GM19025 (cell line): ENCODE measurements at regions not wholly inside any gene's neighbourhood (a gene's known extent, or its start where the extent isn't known, plus 50 kb on each side); places are given as distances from the start of the nearest gene placed in this dataset.

Source experiments
- ATAC-seq: cut with Tn5 transposase; IDR thresholded peaks from one replicate; pipeline ENCODE4 v1.9.1; 2021; ENCODE audit warnings: mild to moderate bottlenecking, low read depth, moderate library complexity; ENCODE audit not compliant: unreplicated experiment

- ATAC-seq, result no peak
Observed at GRCh38 chr3:124513610-124513997, 216.6 kb upstream of the UMPS start.

- no peak for ATAC-seq
Observed at GRCh38 chr3:124514683-124515082, 215.6 kb upstream of the UMPS start.

DNA sequence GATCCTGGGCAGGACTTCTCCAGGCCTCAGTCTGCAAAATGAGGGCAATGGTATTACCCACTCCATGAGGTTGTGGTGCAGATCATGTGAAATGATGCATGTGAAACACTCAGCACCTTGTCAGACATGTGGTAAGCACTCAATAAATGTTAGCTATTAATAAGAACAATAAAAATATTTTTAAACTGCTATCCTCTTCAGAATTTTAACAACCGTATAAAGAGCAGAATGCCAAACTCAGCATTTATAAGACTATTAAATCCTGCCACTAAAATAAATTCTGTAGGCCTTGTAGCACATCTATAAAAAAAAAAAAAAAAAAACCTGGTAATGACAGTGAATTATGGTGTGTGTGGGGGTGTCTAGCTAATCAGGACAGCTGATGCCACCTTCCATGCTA lies 213.9 kb upstream of the UMPS start:
- no peak for ATAC-seq

GRCh38 chr3:124517306-124517705 lies 212.9 kb upstream of the UMPS start:
- ATAC-seq, result no peak

GRCh38 chr3:124518350-124518749 lies 211.9 kb upstream of the UMPS start:
- no peak for ATAC-seq

GRCh38 chr3:124519591-124520194 lies 210.6 kb upstream of the UMPS start:
- no peak for ATAC-seq

DNA sequence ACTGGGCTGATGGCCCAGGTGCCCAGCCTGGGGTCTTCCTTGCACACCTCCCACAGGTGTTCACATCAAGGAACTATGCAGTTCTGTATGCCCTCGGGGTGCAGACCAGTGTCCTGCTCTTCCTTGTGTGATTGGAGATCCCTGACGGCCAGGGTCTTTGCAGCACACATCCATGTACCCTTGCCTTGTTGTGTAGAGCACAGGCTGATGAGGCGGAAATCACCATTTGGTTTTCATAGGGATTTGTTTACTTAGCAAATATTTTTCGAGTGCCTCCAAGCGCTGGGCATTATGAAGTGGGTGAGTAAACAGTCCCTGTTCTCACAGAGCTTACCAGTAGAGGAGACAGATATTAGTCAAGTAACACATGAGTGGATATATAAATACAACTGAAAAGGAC lies 209.3 kb upstream of the UMPS start:
- ATAC-seq, result no peak

DNA sequence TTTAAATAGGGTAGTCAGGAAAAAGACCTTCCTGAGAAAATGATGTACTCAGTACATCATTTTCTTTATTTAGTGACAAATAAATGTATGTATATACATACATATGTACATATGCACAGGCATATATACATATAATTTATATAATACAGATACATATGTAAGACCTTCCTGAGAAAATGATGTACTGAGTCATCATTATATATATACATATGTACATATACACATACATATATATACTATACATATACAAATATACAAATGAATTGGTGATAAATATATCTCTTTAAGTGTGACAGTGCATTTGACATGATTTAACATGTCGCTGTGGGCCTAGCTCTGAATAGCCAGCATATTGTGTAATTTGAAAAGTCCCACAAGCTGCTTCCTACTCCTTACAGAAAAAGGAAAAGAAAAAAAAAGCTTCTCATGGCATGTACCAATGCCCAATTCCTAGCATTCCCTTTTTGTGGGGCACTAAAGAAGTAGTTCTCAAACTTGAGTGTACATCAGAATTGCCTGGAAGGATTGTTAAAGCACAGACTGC lies 208.1 kb upstream of the UMPS start:
- no peak for ATAC-seq

- ATAC-seq, result no peak
Observed at GRCh38 chr3:124526601-124527000, 203.7 kb upstream of the UMPS start.

DNA sequence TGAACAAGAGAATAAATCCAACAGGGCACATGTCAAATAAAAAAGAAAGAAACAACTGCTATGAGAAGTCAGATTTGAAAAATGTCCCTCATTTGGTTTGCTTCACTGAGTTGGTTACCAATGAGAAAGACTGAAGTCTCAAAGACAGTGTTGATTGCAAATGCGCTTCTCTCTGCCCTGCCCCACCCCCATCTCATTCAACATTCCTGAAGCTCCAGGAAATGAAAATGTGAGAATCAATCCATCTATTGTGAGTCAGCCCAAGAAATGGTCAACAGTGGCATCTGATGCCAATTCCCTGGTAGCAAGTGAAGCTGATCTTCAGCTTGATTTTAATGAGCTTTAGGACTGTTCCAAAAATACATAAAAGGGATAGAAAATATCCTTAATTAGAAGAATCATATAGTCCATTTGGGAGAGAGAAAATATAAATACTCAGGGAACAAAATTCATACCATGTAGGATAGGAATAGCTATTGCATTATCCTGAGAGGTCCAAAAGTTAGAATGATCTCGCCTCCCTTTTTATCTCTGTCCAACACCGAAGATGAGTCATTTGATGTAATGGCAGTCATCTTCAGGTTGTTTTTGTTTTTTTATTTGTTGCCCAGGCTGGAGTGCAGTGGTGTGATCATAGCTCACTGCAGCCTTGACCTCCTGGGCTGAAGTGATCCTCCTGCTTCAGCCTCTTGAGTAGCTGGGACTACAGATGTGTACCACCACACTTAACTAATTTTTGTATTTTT lies 200.3 kb upstream of the UMPS start:
- ATAC-seq, result no peak

- ATAC-seq, result no peak
Observed at GRCh38 chr3:124530916-124531315, 199.3 kb upstream of the UMPS start.

GRCh38 chr3:124532071-124532470 lies 198.2 kb upstream of the UMPS start:
- ATAC-seq, result no peak

DNA sequence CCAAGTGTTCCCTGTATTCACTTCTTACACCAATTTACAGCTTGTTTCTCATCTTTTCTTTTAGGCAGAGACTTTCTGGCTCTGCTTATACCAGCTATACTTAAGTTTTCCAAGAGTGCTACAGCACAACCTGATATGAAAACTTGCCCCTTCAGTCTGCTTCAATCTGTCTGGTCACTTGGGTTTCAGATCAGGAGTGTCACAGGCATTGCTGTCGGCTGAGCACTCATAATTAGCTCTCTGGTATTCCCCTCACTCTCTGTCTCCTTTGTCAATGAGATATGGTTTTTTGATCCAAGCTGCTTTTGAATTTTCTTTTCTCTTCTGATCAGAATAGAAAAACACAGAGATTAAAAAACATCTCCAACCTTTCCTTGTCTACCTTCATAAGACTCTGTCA lies 194.9 kb upstream of the UMPS start:
- ATAC-seq, result no peak

GRCh38 chr3:124540550-124541211 lies 189.6 kb upstream of the UMPS start:
- ATAC-seq, result no peak

GRCh38 chr3:124542214-124542869 lies 187.9 kb upstream of the UMPS start:
- no peak for ATAC-seq

DNA sequence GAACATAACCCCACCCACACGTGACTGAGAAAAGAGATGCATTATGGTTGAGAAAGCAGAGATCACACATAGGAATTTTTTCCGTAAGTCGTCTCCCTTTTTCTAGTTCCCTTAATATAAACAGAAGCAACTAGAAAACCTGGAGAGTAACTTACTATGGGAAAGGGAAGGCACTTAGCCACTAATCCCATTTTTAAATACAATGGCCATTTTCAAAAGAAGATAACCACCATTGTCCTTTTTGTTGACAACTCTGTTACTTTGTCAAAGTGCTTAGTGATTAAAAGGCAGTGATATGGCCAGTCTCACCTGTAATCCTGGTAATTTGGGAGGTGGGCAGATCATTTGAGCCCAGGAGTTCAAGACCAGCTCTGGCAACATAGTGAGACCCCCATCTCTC lies 184.4 kb upstream of the UMPS start:
- no peak for ATAC-seq

GRCh38 chr3:124552224-124552623 lies 178.0 kb upstream of the UMPS start:
- ATAC-seq, result no peak

GRCh38 chr3:124553178-124553577 lies 177.1 kb upstream of the UMPS start:
- no peak for ATAC-seq

DNA sequence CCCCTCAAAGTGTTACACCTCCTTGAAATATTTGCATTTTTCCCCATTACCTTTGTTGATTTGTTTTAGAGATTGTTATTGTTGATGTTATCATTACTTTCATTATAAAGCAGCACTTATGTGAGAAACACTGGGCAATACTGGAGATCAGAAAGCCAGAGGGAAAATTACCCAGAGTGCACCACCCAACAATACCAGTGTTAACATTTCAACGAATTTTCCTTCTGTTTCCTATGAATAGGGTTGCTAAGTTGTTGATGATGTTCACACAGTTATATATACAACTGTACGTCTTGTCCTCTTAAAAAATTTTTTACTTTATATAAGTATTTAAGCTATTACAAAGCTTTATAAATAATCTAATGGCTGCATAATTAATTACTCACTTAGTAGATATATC lies 173.6 kb upstream of the UMPS start:
- ATAC-seq, result no peak

DNA sequence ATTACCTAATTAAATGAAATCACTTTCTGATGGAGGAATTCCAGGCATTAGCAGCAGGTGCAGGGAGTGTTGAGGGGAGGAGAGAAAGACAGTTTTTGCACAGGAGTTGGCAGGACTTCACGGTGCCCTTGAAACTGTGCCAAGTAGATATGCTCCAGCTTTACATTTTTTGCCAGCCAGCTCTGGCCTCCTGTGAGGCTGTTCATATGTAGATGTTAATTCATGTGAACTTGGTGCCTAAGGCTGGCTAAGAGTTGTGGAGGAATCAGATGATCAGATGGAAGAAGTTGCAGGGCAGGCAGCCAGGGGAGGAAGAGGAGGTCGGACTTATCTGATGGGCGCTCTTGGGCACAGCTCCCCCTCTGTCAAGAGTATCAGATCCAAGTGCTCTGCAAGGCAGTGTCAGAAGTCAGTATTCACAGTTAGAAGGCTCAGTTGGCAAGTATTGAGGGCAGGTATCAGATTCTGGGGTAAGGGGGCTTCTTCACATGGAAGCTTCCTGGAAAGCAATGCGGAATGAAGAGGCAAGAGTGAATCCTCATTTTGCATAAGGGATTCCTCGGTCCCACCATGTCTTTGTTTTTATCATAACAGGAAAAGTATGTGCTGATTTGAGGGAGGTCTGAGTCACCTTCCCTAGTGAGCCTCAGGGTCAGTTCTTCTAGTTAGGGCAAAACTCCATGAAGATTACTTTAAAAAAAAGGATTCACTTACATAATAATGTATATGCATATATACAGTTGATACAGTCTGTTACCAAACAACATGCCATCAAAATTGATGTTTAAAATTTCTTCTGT lies 172.6 kb upstream of the UMPS start:
- ATAC-seq, result no peak
